Vagina (tissue), 2 donors: ENCODE measurements at regions not wholly inside any gene's neighbourhood (a gene's known extent, or its start where the extent isn't known, plus 50 kb on each side); places are given as distances from the start of the nearest gene placed in this dataset.
"Not testable (repeated sequence)": the region's sequence is repeated elsewhere in the genome, so short reads cannot be mapped to it uniquely, and the experiment has no call there.

ENCODE experiments used
- DNase-seq, 2 donors: peaks; one replicate each; pipeline ENCODE4 v3.0.0-alpha.2; 2017; ENCODE audit errors: extremely low spot score in 2 of 2
- H3K27ac ChIP-seq: fragments of 200-600 bp; sonication (generic); one replicate; pipeline ENCODE4 v1.5.1; 2019
- H3K27me3 ChIP-seq: fragments of 200-600 bp; sonication (generic); one replicate; pipeline ENCODE4 v1.5.1; 2019
- H3K36me3 ChIP-seq, 2 donors: fragments of 200-600 bp; sonication (generic); one replicate each; pipeline ENCODE4 v1.5.1; 2017 to 2019
- H3K4me1 ChIP-seq: fragments of 200-600 bp; sonication (generic); one replicate; pipeline ENCODE4 v1.5.1; 2019
- H3K4me3 ChIP-seq, 2 donors: fragments of 200-600 bp; sonication (generic); 1 replicate in 1 of 2; 2 replicates in 1 of 2; pipeline ENCODE4 v1.5.1; 2016 to 2019
- H3K9me3 ChIP-seq: fragments of 200-600 bp; sonication (generic); one replicate; pipeline ENCODE4 v1.5.1; 2019
- CTCF ChIP-seq, 3 experiments: fragments of 450-650 bp in 2 of 3; fragments of 200-600 bp in 1 of 3; sonication (generic) in 1 of 3; IDR thresholded peaks; one replicate each; pipeline ENCODE4 v1.5.1; 2017 to 2019; ENCODE audit warnings: antibody characterized with exemption in 3 of 3, mild to moderate bottlenecking in 2 of 3, moderate library complexity in 2 of 3
- POLR2A ChIP-seq, 2 donors: fragments of 450-650 bp; IDR thresholded peaks; one replicate each; pipeline ENCODE4 v1.6.1; 2017; ENCODE audit warnings: antibody characterized with exemption in 2 of 2, mild to moderate bottlenecking in 2 of 2, moderate library complexity in 2 of 2
- POLR2AphosphoS5 ChIP-seq, 2 donors: sonication (generic); formaldehyde crosslinking; IDR thresholded peaks; one replicate each; pipeline ENCODE4 v1.9.0; 2017; ENCODE audit warnings: antibody characterized with exemption in 2 of 2, mild to moderate bottlenecking in 2 of 2, low read depth in 1 of 2; ENCODE audit not compliant: insufficient read depth in 1 of 2
- intact Hi-C: fragments of 100-400 bp; cut with DNase I; formaldehyde crosslinking; loops from one replicate; pipeline ENCODE4 v1.15.1; 2023

DNA sequence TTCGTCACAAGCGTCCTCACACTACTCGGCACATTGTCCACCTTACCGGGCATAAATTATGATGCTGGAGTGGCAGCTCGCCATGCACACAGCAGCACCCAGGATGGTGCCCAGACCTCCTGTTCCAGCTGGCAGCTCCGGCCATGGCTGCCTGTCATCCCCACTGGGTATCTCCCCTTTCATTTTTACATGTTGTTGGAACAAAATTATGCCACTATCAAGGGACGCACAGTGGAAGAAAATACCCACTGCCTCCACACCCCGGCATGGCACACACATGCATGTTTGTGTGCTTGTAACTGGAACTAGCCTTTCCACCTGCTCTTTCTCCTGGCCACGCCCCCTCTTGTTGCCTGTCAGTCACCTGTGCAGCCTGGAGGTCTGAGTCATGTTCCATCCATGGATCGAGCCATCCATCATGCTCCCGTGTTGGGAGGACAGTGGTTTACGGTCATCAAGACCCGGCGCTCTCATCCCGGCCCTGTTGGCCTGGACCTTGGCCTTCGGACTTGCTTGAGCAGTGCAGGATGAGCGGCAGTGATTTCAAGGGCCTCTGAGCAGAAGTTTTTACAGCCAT is 1069.6 kb downstream of the BRD1 start:
- TF ChIP-seq POLR2A (IDR thresholded peaks at IDR 0.05): no peak
- TF ChIP-seq POLR2AphosphoS5 (IDR thresholded peaks at IDR 0.05; ENCODE audit: insufficient read depth in 1 of 2, low read depth in 1 of 2): no peak
- no peak for TF ChIP-seq CTCF (IDR thresholded peaks at IDR 0.05)
- no peaks in the 10 kb centered on the region for H3K36me3 ChIP-seq
- H3K4me1 ChIP-seq: no peaks in the 10 kb centered on the region
- H3K4me3 ChIP-seq: no peak overlapping the region
- H3K27ac ChIP-seq: no peak overlapping the region
- peak; percentile 56 to 95 for DNase-seq
- intact Hi-C loops: no loop called here
- H3K27me3 ChIP-seq: no peaks in the 10 kb centered on the region
- H3K9me3 ChIP-seq: no peaks in the 10 kb centered on the region

DNA sequence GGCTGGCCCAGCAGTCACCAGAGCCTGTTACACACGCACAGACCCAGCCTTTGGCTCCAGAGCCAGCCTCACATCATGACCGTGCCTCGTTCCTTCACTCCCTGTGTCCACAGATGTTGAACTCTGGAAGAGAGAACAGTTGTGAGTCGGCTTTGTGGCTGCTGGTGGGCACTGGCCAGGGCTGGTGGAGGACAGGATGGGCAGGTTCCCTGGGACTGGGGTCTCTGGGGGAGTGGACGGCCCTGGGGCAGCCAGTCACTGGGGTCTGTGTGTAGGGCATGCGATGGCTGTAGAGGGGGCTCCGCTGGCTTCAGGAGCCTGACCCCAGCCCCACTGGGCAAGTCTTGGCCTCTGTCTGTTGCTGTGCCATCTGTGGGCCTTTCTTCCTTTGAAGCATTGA is 1070.1 kb downstream of the BRD1 start:
- H3K27me3 ChIP-seq: no peaks in the 10 kb centered on the region
- no peak for DNase-seq
- H3K36me3 ChIP-seq: no peaks in the 10 kb centered on the region
- TF ChIP-seq POLR2AphosphoS5 (IDR thresholded peaks at IDR 0.05; ENCODE audit: insufficient read depth in 1 of 2, low read depth in 1 of 2): no peak
- TF ChIP-seq POLR2A (IDR thresholded peaks at IDR 0.05): no peak
- TF ChIP-seq CTCF (IDR thresholded peaks at IDR 0.05): no peak
- no peaks in the 10 kb centered on the region for H3K9me3 ChIP-seq
- no peak overlapping the region for H3K4me3 ChIP-seq
- no peaks in the 10 kb centered on the region for H3K4me1 ChIP-seq
- intact Hi-C loops: no loop called here
- no peak overlapping the region for H3K27ac ChIP-seq

- H3K27me3 ChIP-seq, intact Hi-C loops, H3K27ac ChIP-seq, H3K36me3 ChIP-seq, H3K4me3 ChIP-seq, H3K4me1 ChIP-seq, H3K9me3 ChIP-seq, DNase-seq: not testable (repeated sequence)
Observed at GRCh38 chr22:48757135-48757534, 1070.5 kb downstream of the BRD1 start.

DNA sequence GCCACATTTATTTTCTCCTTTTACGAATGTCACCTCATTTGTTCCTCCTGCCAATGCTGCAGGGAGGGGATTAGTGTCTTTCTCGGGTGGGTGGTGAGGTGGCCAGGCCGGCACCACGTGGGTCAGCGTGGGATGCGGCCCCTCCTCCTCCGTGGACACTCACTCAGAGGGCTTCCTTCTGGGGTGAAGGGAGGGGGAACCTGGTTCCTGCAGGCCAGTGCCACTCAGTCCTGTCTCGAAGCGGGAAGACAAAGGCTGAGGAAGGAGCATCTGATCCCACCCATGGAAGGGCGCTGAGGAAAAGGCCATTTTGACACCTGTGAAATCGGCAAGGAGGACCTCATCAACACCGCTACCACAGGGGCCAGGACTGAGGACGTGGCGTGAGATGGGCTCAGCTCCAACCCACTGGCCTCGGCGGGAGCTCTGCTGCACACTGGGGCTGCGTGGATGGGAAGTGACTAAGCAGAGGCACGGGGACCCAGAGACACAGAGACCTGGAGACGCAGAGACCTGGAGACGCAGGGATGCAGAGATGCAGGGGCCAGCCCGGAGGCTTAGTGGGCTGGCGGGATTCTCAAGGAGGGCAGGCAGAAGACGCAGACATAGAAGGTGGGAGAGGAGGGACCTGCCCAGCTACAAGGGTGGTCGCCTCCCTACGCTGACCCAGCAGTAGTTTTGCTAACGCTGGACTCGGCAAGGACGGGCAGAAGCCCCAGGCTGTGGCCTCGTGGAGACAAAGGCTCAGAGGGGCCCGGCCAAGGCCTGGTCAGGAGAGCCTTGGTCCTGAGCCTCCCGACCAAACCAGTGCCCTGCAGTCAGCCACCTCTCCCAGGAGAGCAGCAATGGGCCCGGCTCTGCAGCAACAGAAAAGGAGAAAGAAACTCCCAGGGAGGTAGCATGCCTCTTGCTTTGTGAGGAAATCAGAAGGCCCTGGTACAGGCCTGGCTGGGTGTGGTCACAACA is 1071.2 kb downstream of the BRD1 start:
- TF ChIP-seq POLR2AphosphoS5 (IDR thresholded peaks at IDR 0.05; ENCODE audit: insufficient read depth in 1 of 2, low read depth in 1 of 2) (no peak), CTCF (IDR thresholded peaks at IDR 0.05) (no peak), POLR2A (IDR thresholded peaks at IDR 0.05) (no peak)
- H3K9me3 ChIP-seq: no peaks in the 10 kb centered on the region
- H3K4me3 ChIP-seq: no peak overlapping the region
- peak in 1 of 2 donors; percentile 58 for DNase-seq
- H3K27ac ChIP-seq: no peak overlapping the region
- intact Hi-C loops: no loop called here
- H3K4me1 ChIP-seq: no peaks in the 10 kb centered on the region
- no peaks in the 10 kb centered on the region for H3K27me3 ChIP-seq
- no peaks in the 10 kb centered on the region for H3K36me3 ChIP-seq

GRCh38 chr22:48755059-48755949 is 1072.4 kb downstream of the BRD1 start:
- peak; percentile 52 to 90 for DNase-seq
- H3K27ac ChIP-seq: no peak overlapping the region
- H3K4me3 ChIP-seq: no peak overlapping the region
- no peaks in the 10 kb centered on the region for H3K27me3 ChIP-seq
- H3K4me1 ChIP-seq: no peaks in the 10 kb centered on the region
- no peaks in the 10 kb centered on the region for H3K36me3 ChIP-seq
- no peak for TF ChIP-seq POLR2AphosphoS5 (IDR thresholded peaks at IDR 0.05; ENCODE audit: insufficient read depth in 1 of 2, low read depth in 1 of 2)
- TF ChIP-seq CTCF (IDR thresholded peaks at IDR 0.05): no peak
- TF ChIP-seq POLR2A (IDR thresholded peaks at IDR 0.05): no peak
- H3K9me3 ChIP-seq: no peaks in the 10 kb centered on the region
- intact Hi-C loops: no loop called here
